HEK293T (cell line): ENCODE measurements at regions not wholly inside any gene's neighbourhood (a gene's known extent, or its start where the extent isn't known, plus 50 kb on each side); places are given as distances from the start of the nearest gene placed in this dataset.
"Not testable (repeated sequence)": the region's sequence is repeated elsewhere in the genome, so short reads cannot be mapped to it uniquely, and the experiment has no call there.

Experiments
- CTCF ChIA-PET: fragments of 350-600 bp; formaldehyde crosslinking; extraction: SDS; loops from one replicate; lab custom pipeline; 2021; ENCODE audit warnings: antibody characterized with exemption, inconsistent platforms; lab: Yijun Ruan, JAX
- POLR2A ChIA-PET: fragments of 350-600 bp; formaldehyde crosslinking; extraction: SDS; loops from one replicate; lab custom pipeline; 2020; ENCODE audit warnings: antibody characterized with exemption, inconsistent platforms; lab: Yijun Ruan, JAX
- DNase-seq: peaks from one replicate; pipeline ENCODE4 v3.0.0; 2012; ENCODE audit warnings: mixed read lengths; ENCODE audit errors: extremely low spot score
- ARNT ChIP-seq: fragments of 450-650 bp; IDR thresholded peaks from 2 replicates; pipeline ENCODE4 v1.6.1; 2017; ENCODE audit warnings: mild to moderate bottlenecking
- BHLHE40 ChIP-seq: fragments of 450-650 bp; IDR thresholded peaks from 2 replicates; pipeline ENCODE4 v1.6.1; 2016; ENCODE audit warnings: mild to moderate bottlenecking, moderate library complexity, borderline replicate concordance
- CTBP1 ChIP-seq: fragments of 450-650 bp; IDR thresholded peaks from 2 replicates; pipeline ENCODE4 v1.6.1; 2016; ENCODE audit warnings: borderline replicate concordance
- ELF4 ChIP-seq: fragments of 450-650 bp; IDR thresholded peaks from 2 replicates; pipeline ENCODE4 v1.6.1; 2017; ENCODE audit warnings: antibody characterized with exemption
- FOXA1 ChIP-seq: fragments of 450-650 bp; IDR thresholded peaks from 2 replicates; pipeline ENCODE4 v1.6.1; 2016; ENCODE audit warnings: mild to moderate bottlenecking
- FOXK2 ChIP-seq: fragments of 450-650 bp; IDR thresholded peaks from 2 replicates; pipeline ENCODE4 v1.6.1; 2016; ENCODE audit warnings: mild to moderate bottlenecking
- FOXM1 ChIP-seq: fragments of 450-650 bp; IDR thresholded peaks from 2 replicates; pipeline ENCODE4 v1.6.1; 2017; ENCODE audit warnings: mild to moderate bottlenecking, borderline replicate concordance
- HDGF ChIP-seq: fragments of 450-650 bp; IDR thresholded peaks from 2 replicates; pipeline ENCODE4 v1.6.1; 2017; ENCODE audit warnings: antibody characterized with exemption, borderline replicate concordance
- L3MBTL2 ChIP-seq: fragments of 450-650 bp; conservative IDR thresholded peaks from 2 replicates; pipeline ENCODE4 v1.6.1; 2016; ENCODE audit warnings: mild to moderate bottlenecking
- LEF1 ChIP-seq: fragments of 450-650 bp; IDR thresholded peaks from 2 replicates; pipeline ENCODE4 v1.6.1; 2017; ENCODE audit warnings: mild to moderate bottlenecking, borderline replicate concordance
- NFRKB ChIP-seq: fragments of 450-650 bp; IDR thresholded peaks from 2 replicates; pipeline ENCODE4 v1.6.1; 2016; ENCODE audit warnings: mild to moderate bottlenecking, moderate library complexity
- PKNOX1 ChIP-seq: fragments of 450-650 bp; IDR thresholded peaks from 2 replicates; pipeline ENCODE4 v1.6.1; 2016
- SP1 ChIP-seq: fragments of 450-650 bp; IDR thresholded peaks from 2 replicates; pipeline ENCODE4 v1.6.1; 2017
- SUZ12 ChIP-seq: fragments of 450-650 bp; IDR thresholded peaks from 2 replicates; pipeline ENCODE4 v1.6.1; 2016; ENCODE audit warnings: mild to moderate bottlenecking
- TARDBP ChIP-seq: fragments of 450-650 bp; IDR thresholded peaks from 2 replicates; pipeline ENCODE4 v1.6.1; 2016
- ZNF384 ChIP-seq: fragments of 450-650 bp; IDR thresholded peaks from 2 replicates; pipeline ENCODE4 v1.6.1; 2016

- no peak for DNase-seq
- ChIA-PET CTCF (no interaction called here), POLR2A (no interaction called here)
- TF ChIP-seq SUZ12 (no peak), FOXK2 (no peak), NFRKB (no peak), SP1 (no peak), ZNF384 (no peak), FOXA1 (no peak), FOXM1 (no peak), HDGF (no peak), TARDBP (no peak), PKNOX1 (no peak), CTBP1 (no peak)
These were observed 126.4 kb downstream of the USP22 start for GRCh38 chr17:20916383-20916782.

DNA sequence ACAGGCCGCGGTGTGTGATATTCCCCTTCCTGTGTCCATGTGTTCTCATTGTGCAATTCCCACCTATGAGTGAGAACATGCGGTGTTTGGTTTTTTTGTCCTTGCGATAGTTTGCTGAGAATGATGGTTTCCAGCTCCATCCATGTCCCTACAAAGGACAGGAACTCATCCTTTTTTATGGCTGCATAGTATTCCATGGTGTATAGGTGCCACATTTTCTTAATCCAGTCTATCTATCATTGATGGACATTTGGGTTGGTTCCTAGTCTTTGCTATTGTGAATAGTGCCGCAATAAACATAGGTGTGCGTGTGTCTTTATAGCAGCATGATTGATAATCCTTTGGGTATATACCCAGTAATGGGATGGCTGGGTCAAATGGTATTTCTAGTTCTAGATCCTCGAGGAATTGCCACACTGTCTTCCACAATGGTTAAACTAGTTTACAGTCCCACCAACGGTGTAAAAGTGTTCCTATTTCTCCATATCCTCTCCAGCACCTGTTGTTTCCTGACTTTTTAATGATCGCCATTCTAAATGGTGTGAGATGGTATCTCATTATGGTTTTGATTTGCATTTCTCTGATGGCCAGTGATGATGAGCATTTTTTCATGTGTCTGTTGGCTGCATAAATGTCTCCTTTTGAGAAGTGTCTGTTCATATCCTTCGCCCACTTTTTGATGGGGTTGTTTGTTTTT lies 125.1 kb downstream of the USP22 start:
- POLR2A ChIA-PET, CTCF ChIA-PET, DNase-seq: not testable (repeated sequence)

DNA sequence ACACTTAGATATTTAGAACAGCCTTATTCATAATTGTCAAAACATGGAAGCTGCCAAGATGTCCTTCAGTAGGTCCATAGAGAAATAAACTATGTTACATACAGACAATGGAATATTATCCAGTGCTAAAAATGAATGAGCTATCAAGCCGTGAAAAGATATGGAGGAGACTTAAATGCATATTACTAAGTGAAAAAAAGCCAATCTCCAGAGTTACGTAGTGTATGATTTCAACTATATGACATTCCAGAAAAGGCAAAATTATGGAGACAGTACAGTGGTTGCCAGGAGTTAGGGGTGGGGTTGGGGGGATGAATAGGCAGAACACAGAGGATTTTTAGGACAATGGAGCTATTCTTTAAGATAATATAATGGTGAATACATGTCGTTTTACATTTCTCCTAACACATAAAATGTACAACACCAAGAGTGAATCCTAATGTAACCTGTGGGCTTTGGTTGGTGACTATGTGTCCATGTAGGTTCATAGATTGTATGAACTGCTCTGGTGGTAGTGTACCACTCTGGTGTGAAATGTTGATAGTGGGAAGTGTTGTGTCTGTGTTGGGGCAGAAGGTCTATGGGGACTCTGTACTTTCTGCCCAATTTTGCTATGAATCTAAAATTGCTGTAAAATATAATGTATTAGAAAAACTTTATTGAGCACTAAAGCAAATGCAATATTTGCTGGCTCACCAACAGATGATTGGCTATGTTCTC lies 122.6 kb downstream of the USP22 start:
- DNase-seq = no peak
- POLR2A ChIA-PET = interaction anchor here (0.8 to 1.2 kb wide), 2 partner anchors 11 to 21 kb away, joined by 3 read pairs; no protein-coding TSS in a partner anchor
- no peak for TF ChIP-seq SUZ12
- CTCF ChIA-PET = interaction anchor here (0.5 kb wide), 1 partner anchor 73 kb away, joined by 5 read pairs; no protein-coding TSS in a partner anchor

DNA sequence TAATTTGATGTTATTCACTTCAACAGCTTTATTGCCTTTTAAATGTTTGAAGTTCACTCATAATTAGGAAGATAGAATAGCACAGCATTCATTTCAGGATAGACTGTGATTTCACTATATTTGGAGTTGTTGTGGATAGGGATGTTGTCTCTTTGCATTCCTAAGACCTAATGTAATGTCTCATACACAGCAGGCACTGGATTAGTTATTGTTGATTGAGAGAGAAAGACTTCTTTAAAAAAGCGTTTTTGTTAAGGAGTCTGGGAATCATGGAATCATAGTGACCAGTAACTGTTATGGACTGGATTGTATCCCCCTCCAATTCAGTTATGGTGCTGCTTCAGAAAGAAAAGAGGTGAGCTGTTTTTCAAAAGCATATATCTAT lies 122.0 kb downstream of the USP22 start:
- TF ChIP-seq PKNOX1 (no peak), TARDBP (no peak), ELF4 (no peak), LEF1 (no peak), SP1 (no peak), HDGF (no peak), ZNF384 (no peak)
- ChIA-PET POLR2A (interaction anchor here (1.2 kb wide), 1 partner anchor 12 kb away, joined by 3 read pairs; no protein-coding TSS in a partner anchor), CTCF (interaction anchor here (0.7 kb wide), 1 partner anchor 24 kb away, joined by 3 read pairs; no protein-coding TSS in a partner anchor)
- DNase-seq = no peak

GRCh38 chr17:20922128-20922670 lies 120.6 kb downstream of the USP22 start:
- DNase-seq = no peak
- CTCF ChIA-PET = no interaction called here
- no peak for TF ChIP-seq NFRKB
- TF ChIP-seq FOXM1 = no peak
- no peak for TF ChIP-seq L3MBTL2
- no peak for TF ChIP-seq FOXA1
- TF ChIP-seq ELF4 = no peak
- TF ChIP-seq BHLHE40 = no peak
- no peak for TF ChIP-seq FOXK2
- POLR2A ChIA-PET = no interaction called here

DNA sequence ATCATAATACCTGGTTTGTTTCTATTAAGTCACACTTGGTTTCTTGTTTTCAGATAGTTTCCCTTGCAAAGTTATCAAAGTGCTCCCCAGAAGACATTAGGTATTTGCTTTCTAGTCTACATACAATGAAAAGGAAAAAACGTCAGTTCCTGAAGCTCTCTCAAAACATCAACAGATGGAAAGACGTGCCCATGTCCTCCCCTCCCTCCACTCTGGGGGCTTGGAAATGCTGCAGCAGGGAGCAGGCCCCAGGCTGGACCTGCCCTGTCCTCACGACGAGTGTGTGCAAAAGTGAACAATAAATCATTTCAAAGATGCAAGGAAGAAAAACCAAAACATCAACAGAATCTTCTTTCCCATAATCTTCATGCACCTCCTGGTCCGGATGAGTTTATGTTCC lies 118.5 kb downstream of the USP22 start:
- DNase-seq = no peak
- ChIA-PET CTCF (no interaction called here), POLR2A (no interaction called here)
- TF ChIP-seq PKNOX1 = 0 out of 2 replicates have a peak, but pooled peaks have one; percentile 5
- TF ChIP-seq BHLHE40 = no peak

DNA sequence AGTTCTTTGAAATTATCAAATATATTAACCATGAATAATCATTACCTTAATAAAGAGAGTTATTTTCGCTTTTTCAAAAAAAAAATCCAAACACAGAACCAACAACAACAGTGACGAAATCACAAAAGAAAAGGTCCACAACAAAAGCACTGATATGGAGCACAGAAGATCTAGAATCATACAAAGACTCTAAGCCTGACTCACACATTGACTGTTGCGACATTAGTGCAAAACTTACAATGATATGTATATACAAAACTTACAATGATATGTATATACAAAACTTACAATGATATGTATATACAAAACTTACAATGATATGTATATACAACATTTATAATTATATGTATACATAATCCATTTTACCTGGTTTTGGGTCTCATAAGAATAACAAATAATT lies 117.7 kb downstream of the USP22 start:
- POLR2A ChIA-PET = no interaction called here
- CTCF ChIA-PET = no interaction called here
- TF ChIP-seq PKNOX1 (no peak), CTBP1 (no peak), HDGF (no peak), BHLHE40 (no peak), FOXA1 (no peak), ZNF384 (no peak), L3MBTL2 (no peak), FOXK2 (no peak), SUZ12 (no peak), ARNT (no peak), TARDBP (no peak), ELF4 (no peak), LEF1 (no peak), SP1 (no peak), FOXM1 (no peak), NFRKB (no peak)
- DNase-seq = no peak
